TTC549 (cell line): ENCODE measurements at regions not wholly inside any gene's neighbourhood (a gene's known extent, or its start where the extent isn't known, plus 50 kb on each side); places are given as distances from the start of the nearest gene placed in this dataset.

ENCODE experiments used
- FAIRE-seq: peaks from 2 replicates; lab custom pipeline; 2012; peaks lifted over from hg19 to GRCh38; lab: Jason Lieb, UNC

GRCh38 chr3:147589016-147589415 lies 179.9 kb downstream of the ZIC1 start:
- no peak for FAIRE-seq

GRCh38 chr3:147604136-147604535 lies 195.0 kb downstream of the ZIC1 start:
- no peak for FAIRE-seq

GRCh38 chr3:147613725-147614124 lies 204.6 kb downstream of the ZIC1 start:
- FAIRE-seq, result no peak

GRCh38 chr3:147614210-147614609 lies 205.0 kb downstream of the ZIC1 start:
- FAIRE-seq, result no peak

GRCh38 chr3:147615035-147615434 lies 205.9 kb downstream of the ZIC1 start:
- FAIRE-seq, result no peak

GRCh38 chr3:147616998-147617619 lies 207.9 kb downstream of the ZIC1 start:
- peak; percentile 89 for FAIRE-seq

- no peak for FAIRE-seq
Observed at GRCh38 chr3:147618691-147619090, 209.5 kb downstream of the ZIC1 start.

- FAIRE-seq, result no peak
Observed at GRCh38 chr3:147619921-147620560, 210.9 kb downstream of the ZIC1 start.

- no peak for FAIRE-seq
Observed at GRCh38 chr3:147620906-147621305, 211.7 kb downstream of the ZIC1 start.

GRCh38 chr3:147630921-147631415 lies 221.8 kb downstream of the ZIC1 start:
- FAIRE-seq, result no peak

GRCh38 chr3:147640781-147641180 lies 231.6 kb downstream of the ZIC1 start:
- no peak for FAIRE-seq

- FAIRE-seq, result no peak
Observed at GRCh38 chr3:147645761-147646160, 236.6 kb downstream of the ZIC1 start.

- no peak for FAIRE-seq
Observed at GRCh38 chr3:147649475-147649874, 240.3 kb downstream of the ZIC1 start.

GRCh38 chr3:147651107-147651778 lies 242.1 kb downstream of the ZIC1 start:
- FAIRE-seq, result no peak

- no peak for FAIRE-seq
Observed at GRCh38 chr3:147652651-147653366, 243.6 kb downstream of the ZIC1 start.

- no peak for FAIRE-seq
Observed at GRCh38 chr3:147653367-147653923, 244.3 kb downstream of the ZIC1 start.

- FAIRE-seq, result no peak
Observed at GRCh38 chr3:147654827-147655226, 245.7 kb downstream of the ZIC1 start.

- no peak for FAIRE-seq
Observed at GRCh38 chr3:147655236-147655635, 246.1 kb downstream of the ZIC1 start.

- no peak for FAIRE-seq
Observed at GRCh38 chr3:147656023-147656422, 246.9 kb downstream of the ZIC1 start.

- no peak for FAIRE-seq
Observed at GRCh38 chr3:147661916-147662315, 252.8 kb downstream of the ZIC1 start.

- no peak for FAIRE-seq
Observed at GRCh38 chr3:147662705-147663104, 253.5 kb downstream of the ZIC1 start.

GRCh38 chr3:147669077-147669476 lies 259.9 kb downstream of the ZIC1 start:
- no peak for FAIRE-seq

GRCh38 chr3:147672035-147672434 lies 262.9 kb downstream of the ZIC1 start:
- no peak for FAIRE-seq
